NCI-H2171 treated with DMSO at 0.1 percent for 48 hours (cell line): ENCODE measurements at regions not wholly inside any gene's neighbourhood (a gene's known extent, or its start where the extent isn't known, plus 50 kb on each side); places are given as distances from the start of the nearest gene placed in this dataset.
A peak's percentile ranks its signal among the peaks of the same experiment; 100 is the strongest.

Source experiments
- DNase-seq: peaks from one replicate; lab custom pipeline; 2025; lab: John Stamatoyannopoulos, UW

GRCh38 chr10:107616031-107616430, 451.5 kb upstream of the SORCS1 start:
- no peak for DNase-seq

DNA sequence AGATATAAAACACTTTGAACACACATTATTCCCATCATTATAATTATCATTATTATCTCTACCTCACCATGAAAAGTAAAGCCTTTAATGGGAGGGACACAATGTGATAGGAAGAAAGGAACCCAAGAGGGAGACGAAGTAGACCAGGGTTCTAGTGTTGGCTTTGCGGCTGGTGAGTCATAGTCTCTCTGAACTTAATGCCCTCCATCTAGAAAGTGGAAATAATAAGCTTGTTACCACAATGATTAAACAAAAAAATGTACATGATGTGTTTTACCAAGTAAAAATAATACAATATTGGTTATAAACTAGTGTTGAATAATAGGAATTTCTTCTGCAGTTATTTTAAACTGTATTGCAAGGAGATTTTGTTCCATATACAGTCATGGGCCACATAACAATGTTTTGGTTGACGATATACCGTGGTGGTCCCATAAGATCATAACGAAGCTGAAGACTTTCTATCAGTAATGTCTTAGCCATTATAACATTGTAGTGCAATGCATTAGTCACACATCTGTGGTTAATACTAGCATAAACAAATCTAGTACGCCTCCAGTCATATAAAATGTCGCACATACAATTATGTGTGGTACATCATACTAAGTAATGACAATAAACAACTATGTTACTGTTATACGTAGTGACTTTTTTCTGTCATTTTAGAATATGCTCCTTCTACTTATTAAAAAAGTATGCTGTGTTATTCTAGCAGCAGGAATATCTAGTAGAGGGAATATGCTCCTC, 450.6 kb upstream of the SORCS1 start:
- no peak for DNase-seq

DNA sequence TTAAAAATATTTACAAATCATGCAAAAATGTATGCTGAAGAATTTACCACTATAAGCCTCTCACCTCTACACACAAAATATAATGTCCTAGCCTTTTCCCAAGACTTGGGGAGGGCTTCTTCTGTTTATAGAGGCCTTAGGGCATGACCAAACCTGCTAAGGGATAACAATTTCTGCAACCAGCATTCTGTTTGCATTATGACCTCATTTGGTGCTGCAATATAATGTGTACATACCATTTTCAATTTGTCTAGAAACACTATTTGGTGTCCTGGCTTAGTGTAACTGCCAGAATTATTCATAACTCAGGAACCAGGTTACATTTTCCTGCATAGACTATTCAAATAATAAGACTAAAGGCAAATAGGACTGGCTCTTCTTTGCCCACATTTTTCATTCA, 446.6 kb upstream of the SORCS1 start:
- DNase-seq = no peak

DNA sequence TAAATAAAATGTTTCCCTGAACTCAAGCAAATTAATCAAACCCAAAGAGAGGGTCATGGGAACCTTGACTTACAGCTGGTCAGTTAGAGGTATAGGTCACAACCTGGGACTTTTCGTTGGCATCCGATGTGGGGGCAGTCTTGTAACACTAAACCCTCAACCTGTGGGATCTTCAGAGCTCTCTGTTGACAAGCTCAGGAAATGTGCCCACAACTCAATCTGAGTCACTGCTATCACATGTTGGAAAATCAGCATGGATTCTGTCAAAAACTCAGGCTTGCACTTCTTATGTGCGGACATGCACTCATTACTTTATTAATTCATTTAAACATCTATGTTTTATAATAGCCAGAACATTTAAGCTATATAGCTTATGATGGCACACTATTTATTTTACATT, 424.6 kb upstream of the SORCS1 start:
- no peak for DNase-seq

DNA sequence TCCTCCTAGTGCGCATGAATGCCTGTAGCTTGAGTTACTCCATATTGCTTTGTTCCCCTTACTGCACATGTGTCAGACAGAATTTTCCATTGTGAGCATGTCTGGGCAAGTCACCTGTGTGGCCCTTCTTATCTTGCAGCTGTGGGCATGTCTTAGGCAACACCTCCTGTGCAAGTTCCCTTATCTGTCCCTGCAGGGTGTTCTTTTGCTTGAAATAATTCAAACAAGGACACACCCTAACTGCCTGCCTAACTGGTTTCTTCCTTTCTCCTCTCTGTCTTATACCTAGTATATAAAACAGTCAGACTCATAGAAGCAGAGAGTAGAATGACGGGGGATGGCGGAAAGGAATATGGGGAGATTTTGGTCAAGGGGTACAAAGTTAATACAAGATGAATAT, 421.1 kb upstream of the SORCS1 start:
- DNase-seq = peak; percentile 34

DNA sequence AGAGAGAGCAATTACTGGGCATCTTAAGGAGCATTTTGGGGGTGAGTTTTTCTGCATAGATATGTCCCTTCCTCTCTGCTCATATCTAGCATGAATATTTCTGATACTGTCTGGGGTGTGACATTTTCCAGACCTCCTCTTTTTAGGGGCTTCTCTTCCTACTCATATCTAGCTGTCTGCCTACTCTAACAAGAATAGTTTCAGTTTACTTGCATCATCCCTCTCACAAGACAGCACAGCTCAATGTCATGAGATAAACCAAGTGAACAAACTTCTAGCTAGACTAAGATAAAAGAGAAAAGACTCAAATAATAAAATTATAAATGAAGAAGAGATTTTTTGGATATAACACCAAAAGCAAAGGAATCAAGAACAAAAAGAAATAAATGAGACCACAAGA, 419.5 kb upstream of the SORCS1 start:
- DNase-seq = no peak

- no peak for DNase-seq
These were observed 415.5 kb upstream of the SORCS1 start for GRCh38 chr10:107579970-107580369.

DNA sequence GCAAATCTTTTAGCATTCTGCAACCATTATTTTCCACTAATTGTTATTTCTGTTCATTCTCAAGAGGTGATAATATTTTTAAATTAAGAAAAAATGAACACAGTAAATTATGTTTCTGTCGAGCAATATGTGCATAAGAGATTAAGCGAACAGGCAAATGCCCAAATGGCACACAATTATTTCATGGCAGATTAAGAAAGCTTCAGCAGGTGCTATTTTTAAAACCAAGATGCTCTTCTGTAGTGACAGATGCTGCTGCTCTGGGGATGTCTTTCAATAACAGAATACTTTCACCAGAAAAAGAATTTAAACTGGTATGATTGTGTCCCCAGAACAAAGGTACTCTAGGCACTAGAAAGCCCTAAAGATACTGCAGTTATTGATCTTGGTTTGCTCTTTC, 412.7 kb upstream of the SORCS1 start:
- peak; percentile 8 for DNase-seq

DNA sequence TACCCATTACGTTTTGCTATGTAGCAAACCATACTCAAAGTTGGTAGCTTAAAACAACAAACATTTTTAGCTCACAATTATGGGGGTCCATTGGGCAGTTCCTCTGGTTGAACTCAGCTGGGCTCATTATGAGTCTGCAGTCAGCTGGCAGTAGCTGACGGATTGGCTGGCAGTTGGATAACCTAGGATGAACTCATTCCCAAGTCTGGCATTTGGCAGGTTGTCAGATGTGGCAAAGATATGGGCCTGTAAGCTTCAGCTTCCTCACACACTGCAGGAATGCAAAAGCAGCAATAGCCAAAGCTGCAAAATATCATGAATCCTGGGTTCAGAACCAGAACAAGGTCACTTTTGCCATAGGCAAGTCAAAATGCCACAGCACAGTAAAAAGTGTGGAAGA, 412.2 kb upstream of the SORCS1 start:
- DNase-seq = peak; percentile 41

- no peak for DNase-seq
These were observed 400.5 kb upstream of the SORCS1 start for GRCh38 chr10:107565014-107565413.

DNA sequence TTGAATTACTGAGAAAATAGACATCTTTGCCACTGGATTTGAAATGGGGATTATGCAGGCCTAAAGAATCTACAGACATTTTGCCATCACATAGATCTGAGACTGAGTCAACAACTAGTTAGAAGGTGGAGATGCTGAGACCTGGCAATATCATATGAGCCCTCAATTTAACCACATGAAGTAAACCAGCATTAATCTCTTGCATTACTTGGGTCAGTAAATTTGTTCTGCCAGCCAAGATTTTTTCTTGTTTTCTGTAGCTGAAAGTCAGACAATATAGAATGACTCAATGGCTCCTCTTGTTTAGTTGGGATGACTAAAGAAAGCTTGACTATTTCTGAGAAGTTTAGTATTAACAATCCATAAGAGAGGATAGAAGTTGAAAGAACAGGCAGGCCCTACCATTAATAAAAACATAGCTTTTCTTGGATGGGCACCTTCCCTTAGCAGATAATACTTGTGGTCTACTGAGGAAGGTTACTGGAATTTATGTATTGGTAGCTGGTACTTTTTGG, 396.7 kb upstream of the SORCS1 start:
- no peak for DNase-seq

DNA sequence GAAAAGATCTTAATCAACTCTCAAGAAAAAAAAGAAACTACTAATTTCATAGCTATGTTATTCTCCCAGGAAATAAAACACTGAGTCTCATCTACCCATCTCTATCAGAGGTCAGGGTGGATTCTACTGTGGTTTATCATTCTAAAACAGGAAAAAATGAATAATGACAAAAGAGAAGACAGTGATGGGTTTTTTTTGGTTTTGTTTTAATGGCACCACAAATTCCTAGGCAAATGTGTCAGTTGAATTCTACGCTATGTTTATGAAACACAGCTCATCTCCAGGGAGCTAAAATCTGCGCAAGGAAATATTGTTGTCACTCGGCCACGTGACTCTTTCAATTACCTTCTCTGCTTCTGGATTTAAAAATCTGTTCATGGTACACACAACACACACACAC, 393.4 kb upstream of the SORCS1 start:
- no peak for DNase-seq

DNA sequence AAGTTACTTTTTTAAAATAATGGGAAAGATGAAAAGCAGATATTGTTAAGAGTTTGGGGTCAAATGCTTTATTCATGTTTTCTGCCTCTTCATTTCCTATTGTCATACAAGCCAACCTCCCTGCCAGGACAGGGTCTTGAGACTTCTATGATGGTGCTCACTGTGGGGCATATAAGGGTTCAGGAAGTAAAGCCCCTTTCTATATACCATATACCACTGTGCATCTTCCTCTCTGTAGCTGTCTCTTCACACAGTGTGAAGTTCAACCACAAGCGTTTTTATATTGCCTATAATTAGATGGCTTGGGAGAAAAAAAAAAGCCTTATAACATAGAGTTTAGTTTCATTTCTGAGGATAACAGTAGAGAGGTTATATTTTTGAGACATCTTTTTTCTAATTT, 389.8 kb upstream of the SORCS1 start:
- DNase-seq = no peak

DNA sequence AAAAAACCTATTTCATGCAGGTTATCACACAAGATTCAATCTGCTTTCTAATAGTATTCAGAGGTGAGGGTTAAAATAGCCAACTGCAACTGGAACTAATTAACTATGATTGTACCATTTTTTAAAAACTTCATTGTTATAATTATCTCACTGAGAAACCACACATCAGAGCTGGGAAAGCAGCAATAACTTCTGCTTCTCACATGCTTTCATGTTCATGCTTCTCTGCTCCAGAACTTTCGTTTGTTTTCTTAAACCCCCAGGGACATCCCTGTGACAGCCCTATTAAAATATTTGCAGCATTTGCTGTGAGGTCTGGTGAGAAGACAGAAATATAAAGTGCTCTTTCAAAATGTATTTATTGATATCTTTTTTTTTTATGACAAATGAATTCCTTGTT, 389.0 kb upstream of the SORCS1 start:
- no peak for DNase-seq

DNA sequence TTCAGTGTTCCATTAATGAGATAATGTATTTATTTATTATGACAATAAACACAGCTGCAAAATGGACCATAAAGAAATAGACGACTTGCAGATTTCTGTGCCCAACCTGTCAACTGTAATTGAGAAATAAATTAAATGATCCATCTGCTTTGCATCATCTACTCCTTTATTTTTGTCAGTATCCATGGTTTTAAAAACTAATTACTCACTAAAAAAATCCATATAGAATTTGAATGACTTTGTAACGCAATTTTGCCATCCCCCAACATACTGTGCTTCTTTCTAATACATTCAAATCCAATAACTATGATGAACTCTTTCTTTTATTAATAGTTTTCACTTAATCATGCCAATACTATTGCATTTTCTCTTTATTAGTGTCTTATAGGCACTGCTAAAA, 388.5 kb upstream of the SORCS1 start:
- DNase-seq = no peak

GRCh38 chr10:107548301-107548700, 383.8 kb upstream of the SORCS1 start:
- DNase-seq = no peak

- peak; percentile 6 for DNase-seq
These were observed 382.5 kb upstream of the SORCS1 start for GRCh38 chr10:107546986-107547385.

DNA sequence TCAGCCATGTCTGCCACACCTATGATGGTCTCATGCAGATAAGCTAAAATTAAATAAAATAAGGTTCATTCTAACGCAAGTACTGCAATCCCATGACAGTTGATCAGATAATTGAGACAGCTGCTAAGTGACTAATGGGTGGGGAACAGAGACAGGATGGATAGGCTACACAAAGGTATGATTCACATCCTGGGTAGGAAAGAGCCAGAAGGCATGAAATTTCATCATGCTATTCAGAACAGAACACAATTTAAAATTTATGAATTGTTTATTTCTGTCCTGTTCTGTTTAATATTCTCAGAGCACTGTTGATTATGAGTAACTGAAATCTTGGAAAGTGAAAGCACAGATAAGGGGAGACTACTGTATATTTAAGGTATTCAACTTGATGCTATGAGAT, 381.8 kb upstream of the SORCS1 start:
- peak; percentile 1 for DNase-seq

- DNase-seq = no peak
These were observed 381.2 kb upstream of the SORCS1 start for GRCh38 chr10:107545717-107546116.

GRCh38 chr10:107544706-107545520, 380.4 kb upstream of the SORCS1 start:
- DNase-seq = no peak

- DNase-seq = no peak
These were observed 378.1 kb upstream of the SORCS1 start for GRCh38 chr10:107542607-107543006.

- DNase-seq = no peak
These were observed 377.5 kb upstream of the SORCS1 start for GRCh38 chr10:107542016-107542415.

DNA sequence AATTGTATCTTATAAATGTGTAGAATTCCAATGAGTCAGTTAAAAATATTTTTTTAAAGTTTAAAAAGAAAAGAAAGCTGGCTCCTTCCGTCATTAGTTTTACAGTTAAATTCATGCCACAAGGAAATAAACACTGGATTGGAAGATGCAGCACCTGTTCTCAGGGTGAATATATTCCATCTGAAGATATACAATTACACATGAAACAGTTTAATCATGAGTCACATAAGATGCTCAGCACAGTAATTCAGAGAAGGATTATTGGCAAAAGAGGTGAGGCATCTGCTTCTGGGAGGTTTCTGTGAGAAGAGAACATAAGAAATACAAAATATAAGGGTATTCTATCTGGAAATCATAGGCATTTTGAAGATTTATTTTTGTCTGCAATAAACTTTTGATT, 376.5 kb upstream of the SORCS1 start:
- DNase-seq = no peak
